GM19395 (cell line): ENCODE measurements at regions not wholly inside any gene's neighbourhood (a gene's known extent, or its start where the extent isn't known, plus 50 kb on each side); places are given as distances from the start of the nearest gene placed in this dataset.

Experiments
- ATAC-seq: cut with Tn5 transposase; IDR thresholded peaks from one replicate; pipeline ENCODE4 v1.9.1; 2021; ENCODE audit warnings: mild to moderate bottlenecking, moderate library complexity; ENCODE audit not compliant: unreplicated experiment

- ATAC-seq, result no peak
These were observed 261.6 kb downstream of the VPS13C start for GRCh38 chr15:61798631-61799030.

GRCh38 chr15:61796056-61796455 lies 264.2 kb downstream of the VPS13C start:
- no peak for ATAC-seq

GRCh38 chr15:61794881-61795280 lies 265.4 kb downstream of the VPS13C start:
- ATAC-seq, result no peak

- ATAC-seq, result no peak
These were observed 266.0 kb downstream of the VPS13C start for GRCh38 chr15:61794276-61794675.

- no peak for ATAC-seq
These were observed 275.5 kb downstream of the VPS13C start for GRCh38 chr15:61784734-61785133.

- no peak for ATAC-seq
These were observed 279.8 kb downstream of the VPS13C start for GRCh38 chr15:61780278-61780980.

GRCh38 chr15:61777689-61778088 lies 282.6 kb downstream of the VPS13C start:
- no peak for ATAC-seq

GRCh38 chr15:61769557-61769956 lies 290.7 kb downstream of the VPS13C start:
- ATAC-seq, result no peak

GRCh38 chr15:61768131-61768530 lies 292.1 kb downstream of the VPS13C start:
- ATAC-seq, result no peak

- no peak for ATAC-seq
These were observed 295.3 kb downstream of the VPS13C start for GRCh38 chr15:61764981-61765380.

- ATAC-seq, result no peak
These were observed 296.1 kb downstream of the VPS13C start for GRCh38 chr15:61764141-61764540.

- ATAC-seq, result no peak
These were observed 297.6 kb downstream of the VPS13C start for GRCh38 chr15:61762676-61763075.

- no peak for ATAC-seq
These were observed 300.6 kb downstream of the VPS13C start for GRCh38 chr15:61759639-61760038.

GRCh38 chr15:61756071-61756820 lies 304.0 kb downstream of the VPS13C start:
- no peak for ATAC-seq

- no peak for ATAC-seq
These were observed 304.8 kb downstream of the VPS13C start for GRCh38 chr15:61755467-61755866.

- ATAC-seq, result no peak
These were observed 307.1 kb downstream of the VPS13C start for GRCh38 chr15:61753018-61753710.

GRCh38 chr15:61752001-61752400 lies 308.2 kb downstream of the VPS13C start:
- ATAC-seq, result no peak

- ATAC-seq, result no peak
These were observed 309.8 kb downstream of the VPS13C start for GRCh38 chr15:61750271-61751084.

- no peak for ATAC-seq
These were observed 311.1 kb downstream of the VPS13C start for GRCh38 chr15:61749169-61749568.

GRCh38 chr15:61748529-61748928 lies 311.7 kb downstream of the VPS13C start:
- no peak for ATAC-seq

GRCh38 chr15:61746589-61746988 lies 313.7 kb downstream of the VPS13C start:
- no peak for ATAC-seq
